ENCODE measurements at regions not wholly inside any gene's neighbourhood (a gene's known extent, or its start where the extent isn't known, plus 50 kb on each side); places are given as distances from the start of the nearest gene placed in this dataset.
"Not testable (repeated sequence)": the region's sequence is repeated elsewhere in the genome, so short reads cannot be mapped to it uniquely, and the experiment has no call there.

- no peak for DNase-seq (ENCODE audit: low read depth, low spot score)
- in situ Hi-C loops (cut with HindIII; ENCODE audit: low pct_unique_long_range_greater_than_20kb, low sequenced_read_pairs): no loop called here
Measured at GRCh38 chr14:55858604-55859003, 259.6 kb upstream of the PELI2 start.

GRCh38 chr14:55861561-55861960 lies 256.6 kb upstream of the PELI2 start:
- DNase-seq (ENCODE audit: low read depth, low spot score); in situ Hi-C loops (cut with HindIII; ENCODE audit: low pct_unique_long_range_greater_than_20kb, low sequenced_read_pairs): not testable (repeated sequence)

GRCh38 chr14:55864890-55865655 lies 253.1 kb upstream of the PELI2 start:
- DNase-seq (ENCODE audit: low read depth, low spot score): peak; percentile 47
- in situ Hi-C loops (cut with HindIII; ENCODE audit: low pct_unique_long_range_greater_than_20kb, low sequenced_read_pairs): no loop called here

GRCh38 chr14:55867311-55867710 lies 250.9 kb upstream of the PELI2 start:
- no peak for DNase-seq (ENCODE audit: low read depth, low spot score)
- in situ Hi-C loops (cut with HindIII; ENCODE audit: low pct_unique_long_range_greater_than_20kb, low sequenced_read_pairs): no loop called here

- DNase-seq (ENCODE audit: low read depth, low spot score): no peak
- in situ Hi-C loops (cut with HindIII; ENCODE audit: low pct_unique_long_range_greater_than_20kb, low sequenced_read_pairs): no loop called here
Measured at GRCh38 chr14:55867719-55868118, 250.5 kb upstream of the PELI2 start.

- in situ Hi-C loops (cut with HindIII; ENCODE audit: low pct_unique_long_range_greater_than_20kb, low sequenced_read_pairs): no loop called here
- DNase-seq (ENCODE audit: low read depth, low spot score): no peak
Measured at GRCh38 chr14:55869397-55870049, 248.7 kb upstream of the PELI2 start.

GRCh38 chr14:55873169-55873568 lies 245.0 kb upstream of the PELI2 start:
- in situ Hi-C loops (cut with HindIII; ENCODE audit: low pct_unique_long_range_greater_than_20kb, low sequenced_read_pairs): no loop called here
- DNase-seq (ENCODE audit: low read depth, low spot score): no peak

- DNase-seq (ENCODE audit: low read depth, low spot score): peak; percentile 26
- in situ Hi-C loops (cut with HindIII; ENCODE audit: low pct_unique_long_range_greater_than_20kb, low sequenced_read_pairs): no loop called here
Measured at GRCh38 chr14:55874785-55875184, 243.4 kb upstream of the PELI2 start.

- in situ Hi-C loops (cut with HindIII; ENCODE audit: low pct_unique_long_range_greater_than_20kb, low sequenced_read_pairs): no loop called here
- no peak for DNase-seq (ENCODE audit: low read depth, low spot score)
Measured at GRCh38 chr14:55877942-55878341, 240.3 kb upstream of the PELI2 start.

- DNase-seq (ENCODE audit: low read depth, low spot score): no peak
- in situ Hi-C loops (cut with HindIII; ENCODE audit: low pct_unique_long_range_greater_than_20kb, low sequenced_read_pairs): no loop called here
Measured at GRCh38 chr14:55881577-55882241, 236.5 kb upstream of the PELI2 start.

GRCh38 chr14:55884819-55885218 lies 233.4 kb upstream of the PELI2 start:
- in situ Hi-C loops (cut with HindIII; ENCODE audit: low pct_unique_long_range_greater_than_20kb, low sequenced_read_pairs): no loop called here

GRCh38 chr14:55889124-55889523 lies 229.1 kb upstream of the PELI2 start:
- in situ Hi-C loops (cut with HindIII; ENCODE audit: low pct_unique_long_range_greater_than_20kb, low sequenced_read_pairs): no loop called here
- DNase-seq (ENCODE audit: low read depth, low spot score): no peak

More at GRCh38 chr14:55884819-55885218, 233.4 kb upstream of the PELI2 start:
- DNase-seq (ENCODE audit: low read depth, low spot score): no peak

- no peak for DNase-seq (ENCODE audit: low read depth, low spot score)
- in situ Hi-C loops (cut with HindIII; ENCODE audit: low pct_unique_long_range_greater_than_20kb, low sequenced_read_pairs): no loop called here
Measured at GRCh38 chr14:55891692-55892091, 226.5 kb upstream of the PELI2 start.

GRCh38 chr14:55892906-55893305 lies 225.3 kb upstream of the PELI2 start:
- in situ Hi-C loops (cut with HindIII; ENCODE audit: low pct_unique_long_range_greater_than_20kb, low sequenced_read_pairs): no loop called here

GRCh38 chr14:55893705-55894104 lies 224.5 kb upstream of the PELI2 start:
- in situ Hi-C loops (cut with HindIII; ENCODE audit: low pct_unique_long_range_greater_than_20kb, low sequenced_read_pairs): no loop called here
- no peak for DNase-seq (ENCODE audit: low read depth, low spot score)

More at GRCh38 chr14:55892906-55893305, 225.3 kb upstream of the PELI2 start:
- no peak for DNase-seq (ENCODE audit: low read depth, low spot score)

GRCh38 chr14:55897031-55897430 lies 221.2 kb upstream of the PELI2 start:
- in situ Hi-C loops (cut with HindIII; ENCODE audit: low pct_unique_long_range_greater_than_20kb, low sequenced_read_pairs): no loop called here
- no peak for DNase-seq (ENCODE audit: low read depth, low spot score)

GRCh38 chr14:55898938-55899337 lies 219.3 kb upstream of the PELI2 start:
- in situ Hi-C loops (cut with HindIII; ENCODE audit: low pct_unique_long_range_greater_than_20kb, low sequenced_read_pairs): no loop called here
- no peak for DNase-seq (ENCODE audit: low read depth, low spot score)

- in situ Hi-C loops (cut with HindIII; ENCODE audit: low pct_unique_long_range_greater_than_20kb, low sequenced_read_pairs): no loop called here
- DNase-seq (ENCODE audit: low read depth, low spot score): no peak
Measured at GRCh38 chr14:55899531-55899930, 218.7 kb upstream of the PELI2 start.

GRCh38 chr14:55900749-55901148 lies 217.5 kb upstream of the PELI2 start:
- DNase-seq (ENCODE audit: low read depth, low spot score): no peak
- in situ Hi-C loops (cut with HindIII; ENCODE audit: low pct_unique_long_range_greater_than_20kb, low sequenced_read_pairs): no loop called here
